GM03348 (cell line): ENCODE measurements at regions not wholly inside any gene's neighbourhood (a gene's known extent, or its start where the extent isn't known, plus 50 kb on each side); places are given as distances from the start of the nearest gene placed in this dataset.
"Not testable (repeated sequence)": the region's sequence is repeated elsewhere in the genome, so short reads cannot be mapped to it uniquely, and the experiment has no call there.

Experiments used
- DNase-seq: peaks from one replicate; pipeline ENCODE4 v3.0.0; 2012; ENCODE audit warnings: low spot score

GRCh38 chr17:31748881-31749280 is 110.2 kb downstream of the COPRS start:
- DNase-seq, result no peak

- DNase-seq, result no peak
Observed at GRCh38 chr17:31746884-31747495, 112.1 kb downstream of the COPRS start.

GRCh38 chr17:31745964-31746600 is 113.0 kb downstream of the COPRS start:
- DNase-seq, result no peak

GRCh38 chr17:31744511-31744951 is 114.5 kb downstream of the COPRS start:
- DNase-seq, result no peak

GRCh38 chr17:31743797-31744196 is 115.2 kb downstream of the COPRS start:
- peak; percentile 76 for DNase-seq

- no peak for DNase-seq
Observed at GRCh38 chr17:31741371-31741770, 117.7 kb downstream of the COPRS start.

GRCh38 chr17:31740611-31741082 is 118.4 kb downstream of the COPRS start:
- DNase-seq, result peak; percentile 90

- peak; percentile 67 for DNase-seq
Observed at GRCh38 chr17:31738996-31739699, 119.9 kb downstream of the COPRS start.

- DNase-seq, result no peak
Observed at GRCh38 chr17:31738488-31738887, 120.6 kb downstream of the COPRS start.

- no peak for DNase-seq
Observed at GRCh38 chr17:31738067-31738466, 121.0 kb downstream of the COPRS start.

- DNase-seq, result no peak
Observed at GRCh38 chr17:31736855-31737625, 122.0 kb downstream of the COPRS start.

GRCh38 chr17:31733326-31733725 is 125.7 kb downstream of the COPRS start:
- DNase-seq, result no peak

GRCh38 chr17:31731585-31732154 is 127.4 kb downstream of the COPRS start:
- DNase-seq, result not testable (repeated sequence)

GRCh38 chr17:31731118-31731517 is 127.9 kb downstream of the COPRS start:
- DNase-seq, result no peak

GRCh38 chr17:31726980-31727427 is 132.0 kb downstream of the COPRS start:
- no peak for DNase-seq

GRCh38 chr17:31724619-31725018 is 134.4 kb downstream of the COPRS start:
- DNase-seq, result no peak

- no peak for DNase-seq
Observed at GRCh38 chr17:31724026-31724425, 135.0 kb downstream of the COPRS start.

- DNase-seq, result peak; percentile 52
Observed at GRCh38 chr17:31722251-31723056, 136.6 kb downstream of the COPRS start.

- no peak for DNase-seq
Observed at GRCh38 chr17:31721291-31722025, 137.6 kb downstream of the COPRS start.

- DNase-seq, result not testable (repeated sequence)
Observed at GRCh38 chr17:31717251-31717650, 141.8 kb downstream of the COPRS start.
